Ectodermal cell (in vitro differentiated cells): ENCODE measurements at regions not wholly inside any gene's neighbourhood (a gene's known extent, or its start where the extent isn't known, plus 50 kb on each side); places are given as distances from the start of the nearest gene placed in this dataset.

ENCODE experiments used
- H3K27ac ChIP-seq: 2 replicates; pipeline ENCODE4 v1.7.0; 2013; ENCODE audit warnings: mild to moderate bottlenecking, low read depth, low read length; ENCODE audit not compliant: insufficient read depth, poor library complexity, severe bottlenecking
- H3K27me3 ChIP-seq: 2 replicates; pipeline ENCODE4 v1.7.0; 2013; ENCODE audit warnings: mild to moderate bottlenecking, low read length; ENCODE audit not compliant: insufficient read depth, control insufficient read depth, poor library complexity, severe bottlenecking
- H3K36me3 ChIP-seq: one replicate; pipeline ENCODE4 v1.7.0; 2013; ENCODE audit warnings: low read length; ENCODE audit not compliant: control insufficient read depth, insufficient read depth
- H3K4me1 ChIP-seq: one replicate; pipeline ENCODE4 v1.7.0; 2013; ENCODE audit warnings: low read length; ENCODE audit not compliant: control insufficient read depth, insufficient read depth
- H3K4me3 ChIP-seq: 2 replicates; pipeline ENCODE4 v1.7.0; 2013; ENCODE audit warnings: low read depth, low read length, control low read depth; ENCODE audit not compliant: insufficient read depth
- H3K9me3 ChIP-seq: 2 replicates; pipeline ENCODE4 v1.7.0; 2013; ENCODE audit warnings: mild to moderate bottlenecking, low read length, moderate library complexity; ENCODE audit not compliant: control insufficient read depth
- WGBS, 2 experiments: methylation state at CpG; one replicate each; pipeline ENCODE4 v1.1.7; 2013; ENCODE audit warnings: missing lambda C conversion rate in 2 of 2; 5-methylcytosine and 5-hydroxymethylcytosine counted together

DNA sequence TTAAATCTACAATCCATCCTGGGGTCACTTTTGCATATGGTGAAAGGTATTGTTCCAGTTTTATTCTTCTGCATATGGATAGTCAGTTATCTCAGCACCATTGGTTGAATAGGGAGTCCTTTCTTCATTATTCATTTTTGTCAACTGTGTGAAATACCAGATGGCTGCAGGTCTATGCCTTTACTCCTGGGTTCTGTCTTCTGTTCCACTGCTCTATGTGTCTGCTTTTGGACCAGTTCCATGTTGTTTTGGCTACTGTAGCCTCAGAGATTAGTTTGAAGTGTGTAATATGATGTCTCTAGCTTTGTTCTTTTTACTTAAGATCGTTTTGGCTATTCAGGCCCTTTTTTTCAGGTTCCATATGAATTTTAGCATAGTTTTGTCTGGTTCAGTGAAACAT, 795.8 kb downstream of the OTOL1 start:
- 88 to 93% methylated on average over 1 of the region's 1 CpG for WGBS, 2 experiments
- H3K27me3 ChIP-seq: no peaks in the 10 kb centered on the region
- H3K27ac ChIP-seq: no peak overlapping the region
- H3K36me3 ChIP-seq: no peaks in the 10 kb centered on the region
- no peaks in the 10 kb centered on the region for H3K9me3 ChIP-seq
- H3K4me1 ChIP-seq: no peaks in the 10 kb centered on the region
- H3K4me3 ChIP-seq: no peak overlapping the region

DNA sequence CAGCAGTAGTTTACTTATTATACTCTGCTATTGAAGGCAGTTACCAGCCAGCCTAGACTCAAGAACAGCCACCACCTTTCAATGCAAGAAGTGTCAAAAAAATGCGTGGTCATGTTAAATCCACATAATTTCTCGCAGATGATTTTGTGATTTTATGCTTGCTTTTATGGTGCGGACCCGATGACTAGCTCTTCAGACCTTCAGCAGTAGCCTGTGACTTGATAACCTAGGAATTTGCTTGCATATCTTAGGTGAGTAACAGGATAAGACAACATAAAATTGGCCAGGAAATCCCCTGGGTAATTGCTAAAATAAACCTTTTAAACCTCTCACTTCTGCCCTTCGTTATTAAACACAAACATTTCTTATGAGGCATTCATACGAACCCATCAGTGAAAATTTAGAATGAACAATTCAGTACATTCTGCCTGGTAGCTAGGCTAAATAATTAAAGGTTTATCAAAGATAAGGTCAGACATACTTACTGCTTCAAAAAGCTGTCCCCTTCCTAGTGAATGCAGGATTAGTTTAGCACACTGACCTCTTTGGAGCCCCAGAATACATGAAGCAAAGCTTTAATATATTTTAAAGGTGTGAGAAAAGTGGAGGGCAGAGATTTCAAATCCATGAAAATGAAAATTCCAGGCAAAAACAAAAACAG, 798.8 kb downstream of the OTOL1 start:
- Histone ChIP-seq H3K27me3 (no peaks in the 10 kb centered on the region), H3K4me3 (no peak overlapping the region), H3K36me3 (no peaks in the 10 kb centered on the region), H3K27ac (no peak overlapping the region), H3K4me1 (no peaks in the 10 kb centered on the region), H3K9me3 (no peaks in the 10 kb centered on the region)
- WGBS, 2 experiments: 86 to 91% methylated on average over 5 to 6 of the region's 6 CpGs

DNA sequence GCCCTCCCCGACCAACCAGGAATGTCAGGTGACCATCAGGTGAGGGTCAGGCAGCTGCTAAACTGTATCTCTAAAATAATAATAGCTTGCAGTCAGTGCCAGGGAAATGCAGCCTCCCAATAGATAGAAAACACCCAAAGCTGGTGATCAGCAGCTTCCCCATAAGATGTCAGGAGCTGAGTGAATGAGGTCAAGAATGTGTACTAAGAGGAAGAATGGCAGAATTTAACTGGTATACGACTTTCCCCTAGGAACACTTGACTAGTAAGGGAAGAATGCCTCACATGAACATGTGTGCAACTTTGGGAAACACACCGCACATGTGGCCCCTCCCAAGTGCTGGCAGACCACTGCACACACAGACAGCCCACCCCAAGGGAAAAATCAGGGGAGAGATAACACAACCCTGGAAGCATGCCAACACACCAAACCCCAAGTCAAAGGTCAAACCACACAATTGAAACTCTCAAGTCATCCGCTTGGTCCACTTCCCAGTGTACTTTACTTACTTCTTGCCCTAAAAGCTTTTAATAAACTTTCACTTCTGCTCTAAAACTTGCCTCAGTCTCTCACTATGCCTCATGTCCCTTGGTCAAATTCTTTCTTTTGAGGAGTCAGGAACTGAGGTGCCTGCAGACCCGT, 806.5 kb downstream of the OTOL1 start:
- Histone ChIP-seq H3K4me3 (no peak overlapping the region), H3K9me3 (no peaks in the 10 kb centered on the region), H3K36me3 (no peaks in the 10 kb centered on the region), H3K4me1 (no peaks in the 10 kb centered on the region), H3K27me3 (no peaks in the 10 kb centered on the region), H3K27ac (no peak overlapping the region)
- WGBS, 2 experiments: 93 to 94% methylated on average over 4 to 5 of the region's 5 CpGs

DNA sequence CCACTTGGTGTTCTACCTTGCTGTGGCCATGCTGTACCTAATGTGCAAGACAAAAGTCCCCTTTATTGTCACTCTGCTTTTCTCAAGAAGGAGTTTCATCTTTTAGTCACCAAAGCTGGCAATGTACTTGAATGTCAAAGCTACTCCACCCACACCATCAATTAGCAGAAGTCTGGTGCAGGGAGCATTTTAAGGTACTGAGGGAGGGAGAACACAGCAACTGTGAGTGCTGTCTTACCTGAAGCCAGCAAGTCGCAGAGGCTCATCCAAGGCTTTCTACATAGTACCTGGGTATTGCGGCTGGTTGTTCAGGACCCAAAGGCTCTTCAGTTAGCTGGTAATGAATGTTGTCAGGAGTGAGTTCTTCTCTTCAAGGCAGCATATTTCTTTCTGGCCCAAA, 820.4 kb downstream of the OTOL1 start:
- Histone ChIP-seq H3K4me1 (no peaks in the 10 kb centered on the region), H3K27ac (no peak overlapping the region), H3K27me3 (no peaks in the 10 kb centered on the region), H3K9me3 (no peaks in the 10 kb centered on the region), H3K4me3 (no peak overlapping the region), H3K36me3 (no peaks in the 10 kb centered on the region)
- WGBS, 2 experiments: 92 to 96% methylated on average over 2 of the region's 2 CpGs

DNA sequence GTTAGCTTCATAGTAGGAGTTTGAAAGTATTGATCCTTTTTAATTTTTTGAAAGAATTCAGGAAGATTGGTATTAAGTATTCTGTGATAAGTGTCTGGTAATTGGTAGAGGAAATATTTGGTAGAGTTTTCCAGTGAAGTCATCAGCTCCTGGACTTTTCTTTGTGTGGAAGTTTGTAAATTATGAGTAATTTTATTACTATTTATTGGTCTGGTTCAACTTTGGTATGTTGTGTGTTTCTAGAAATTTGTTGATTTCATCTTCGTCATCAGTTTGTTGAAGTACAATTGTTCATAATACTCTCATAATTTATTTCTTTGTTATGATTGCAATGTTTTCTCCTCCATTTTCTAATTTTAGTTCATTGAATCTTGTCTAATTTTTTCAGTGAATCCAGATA, 832.0 kb downstream of the OTOL1 start:
- no peak overlapping the region for H3K4me3 ChIP-seq
- no peaks in the 10 kb centered on the region for H3K36me3 ChIP-seq
- no peaks in the 10 kb centered on the region for H3K4me1 ChIP-seq
- no peaks in the 10 kb centered on the region for H3K9me3 ChIP-seq
- no peaks in the 10 kb centered on the region for H3K27me3 ChIP-seq
- H3K27ac ChIP-seq: no peak overlapping the region
- no CpG with 5 or more reads among the region's 1 CpG for whole genome bisulfite sequencing, 2 experiments

DNA sequence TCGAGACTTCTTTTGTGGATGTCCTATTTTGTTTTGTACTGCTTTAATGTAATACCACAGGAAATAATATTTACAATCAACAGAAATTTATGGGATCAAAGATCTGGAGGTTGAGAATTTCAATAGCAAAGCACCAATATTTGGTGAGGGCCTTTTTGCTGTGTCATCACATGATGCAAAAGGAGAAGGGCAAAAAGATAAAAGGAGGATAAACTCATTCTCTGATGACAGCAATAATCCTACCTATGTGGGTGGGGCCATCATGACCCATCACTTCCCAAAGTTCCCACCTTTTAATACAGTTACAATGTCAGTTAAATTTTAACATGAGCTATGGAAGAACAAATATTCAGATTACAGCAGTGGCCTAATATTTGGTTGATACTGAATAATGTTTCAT, 832.9 kb downstream of the OTOL1 start:
- Histone ChIP-seq H3K4me1 (no peaks in the 10 kb centered on the region), H3K36me3 (no peaks in the 10 kb centered on the region), H3K9me3 (no peaks in the 10 kb centered on the region), H3K27me3 (no peaks in the 10 kb centered on the region), H3K27ac (no peak overlapping the region), H3K4me3 (no peak overlapping the region)
- WGBS, 2 experiments: 82% methylated on average over 1 of the region's 1 CpG; no CpG with 5 or more reads in 1 of the 2 experiments

DNA sequence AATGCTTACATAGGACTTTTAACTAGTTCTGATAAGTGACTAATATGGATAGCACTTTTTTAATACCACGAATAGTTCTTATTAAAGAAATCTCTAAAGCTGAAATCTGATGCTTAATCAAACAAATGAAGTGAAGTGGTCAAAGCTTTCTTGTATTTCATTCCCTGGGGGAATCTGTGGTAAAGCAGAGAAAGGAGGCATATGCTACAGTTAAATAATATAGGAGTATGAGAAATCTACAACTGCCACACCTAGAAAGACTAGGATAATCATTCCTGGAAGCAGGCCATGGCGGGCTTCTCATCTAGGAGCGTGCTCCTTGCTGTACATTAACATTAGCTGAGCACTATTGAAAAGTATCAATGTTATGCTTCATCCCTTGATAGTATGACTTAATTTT, 835.7 kb downstream of the OTOL1 start:
- no peaks in the 10 kb centered on the region for H3K4me1 ChIP-seq
- H3K4me3 ChIP-seq: no peak overlapping the region
- 95 to 100% methylated on average over 1 to 3 of the region's 3 CpGs for WGBS, 2 experiments

DNA sequence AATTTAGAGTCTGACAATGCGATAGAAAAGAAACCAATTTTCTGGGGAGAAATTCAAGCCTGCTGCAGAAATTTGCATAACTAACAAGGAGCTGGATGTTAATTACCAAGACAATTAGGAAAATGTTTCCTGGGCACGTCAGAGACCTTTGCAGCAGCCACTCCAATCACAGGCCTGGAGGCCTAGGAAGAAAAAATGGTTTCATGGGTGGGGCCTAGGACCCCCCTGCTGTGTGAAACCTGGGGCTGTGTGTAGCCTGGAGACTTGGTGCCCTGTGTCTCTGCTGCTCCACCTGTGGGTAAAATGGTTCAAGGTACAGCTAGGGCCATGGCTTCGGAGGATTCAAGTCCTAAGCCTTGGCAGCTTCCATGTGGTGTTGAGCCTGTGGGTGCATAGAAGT, 837.9 kb downstream of the OTOL1 start:
- H3K27ac ChIP-seq: no peak overlapping the region
- no peak overlapping the region for H3K4me3 ChIP-seq
- no peaks in the 10 kb centered on the region for H3K27me3 ChIP-seq
- no peaks in the 10 kb centered on the region for H3K9me3 ChIP-seq
- H3K36me3 ChIP-seq: no peaks in the 10 kb centered on the region
- WGBS, 2 experiments: 92 to 94% methylated on average over 3 of the region's 3 CpGs
- H3K4me1 ChIP-seq: no peaks in the 10 kb centered on the region

More for the DNA sequence above, 835.7 kb downstream of the OTOL1 start:
- Histone ChIP-seq H3K27me3 (no peaks in the 10 kb centered on the region), H3K9me3 (no peaks in the 10 kb centered on the region), H3K36me3 (no peaks in the 10 kb centered on the region), H3K27ac (no peak overlapping the region)

DNA sequence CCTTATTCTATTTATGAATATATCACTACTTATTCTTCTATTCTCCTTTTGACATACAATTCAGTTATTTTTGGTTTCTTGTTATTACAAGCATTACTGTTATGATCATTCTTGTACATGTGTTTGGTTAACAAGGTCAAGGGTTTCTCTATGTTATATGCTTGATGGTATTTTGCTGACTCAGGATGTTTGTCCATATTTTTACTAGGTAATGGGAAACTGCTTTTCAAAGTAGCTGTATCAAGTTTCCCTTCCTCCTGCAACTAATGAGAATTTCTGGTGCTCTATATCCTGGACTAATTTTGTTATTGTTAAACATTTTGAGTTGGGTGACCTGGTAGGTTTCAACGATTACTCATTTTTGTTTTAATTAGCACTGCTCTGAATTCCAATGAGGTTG, 841.0 kb downstream of the OTOL1 start:
- Histone ChIP-seq H3K9me3 (no peaks in the 10 kb centered on the region), H3K27me3 (no peaks in the 10 kb centered on the region), H3K27ac (no peak overlapping the region), H3K36me3 (no peaks in the 10 kb centered on the region), H3K4me3 (no peak overlapping the region), H3K4me1 (no peaks in the 10 kb centered on the region)
- WGBS, 2 experiments: 89% methylated on average over 1 of the region's 1 CpG; no CpG with 5 or more reads in 1 of the 2 experiments

DNA sequence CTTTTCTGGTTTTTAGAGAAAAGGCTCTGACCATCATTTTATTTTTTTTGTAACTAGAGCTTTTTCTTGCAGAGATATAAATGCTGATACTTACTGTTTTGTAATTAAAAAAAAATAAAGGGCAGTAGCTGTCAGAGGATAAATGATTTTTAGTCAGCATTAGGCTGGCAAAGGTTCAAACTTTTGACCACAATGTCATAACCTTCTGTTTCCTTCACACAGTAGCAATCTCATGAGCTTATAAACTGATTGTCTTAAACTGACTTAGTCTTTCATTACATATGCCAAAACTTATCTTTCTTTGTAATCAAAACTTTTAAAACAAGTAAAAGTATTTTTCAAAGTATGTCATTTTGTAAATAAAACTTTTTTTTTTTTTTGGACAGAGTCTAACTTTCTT, 841.9 kb downstream of the OTOL1 start:
- no peaks in the 10 kb centered on the region for H3K36me3 ChIP-seq
- H3K9me3 ChIP-seq: no peaks in the 10 kb centered on the region
- H3K27me3 ChIP-seq: no peaks in the 10 kb centered on the region
- no peak overlapping the region for H3K27ac ChIP-seq
- no peak overlapping the region for H3K4me3 ChIP-seq
- H3K4me1 ChIP-seq: no peaks in the 10 kb centered on the region
